ENCODE measurements at regions not wholly inside any gene's neighbourhood (a gene's known extent, or its start where the extent isn't known, plus 50 kb on each side); places are given as distances from the start of the nearest gene placed in this dataset.
A peak's percentile ranks its signal among the peaks of the same experiment; 100 is the strongest.

- 86% methylated on average over 2 of the region's 2 CpGs for WGBS (ENCODE audit: low lambda C conversion rate, missing lambda C conversion rate)
- no peak for DNase-seq (ENCODE audit: low spot score)
- Histone ChIP-seq H4K20me1 (ENCODE audit: insufficient read depth, poor library complexity, severe bottlenecking) (no peaks in the 10 kb centered on the region), H3K4me3 (no peak overlapping the region), H3K27me3 (no peaks in the 10 kb centered on the region), H3K9me3 (ENCODE audit: low read depth) (no peaks in the 10 kb centered on the region), H3K27ac (no peak overlapping the region), H3K36me3 (replicated peaks; ENCODE audit: insufficient read depth, low read depth) (no peaks in the 10 kb centered on the region), H2AFZ (no peak overlapping the region), H3K4me1 (ENCODE audit: insufficient read depth) (no peaks in the 10 kb centered on the region), H3K9me2 (replicated peaks; ENCODE audit: insufficient read depth) (no peaks in the 10 kb centered on the region), H3K79me2 (no peaks in the 10 kb centered on the region), H3K4me2 (no peak overlapping the region)
- TF ChIP-seq CTCF (IDR thresholded peaks at IDR 0.05; ENCODE audit: poor library complexity), result no peak
- TF ChIP-seq EZH2phosphoT487 (IDR thresholded peaks at IDR 0.05; ENCODE audit: low read depth, severe bottlenecking, unreplicated experiment), result no peak
- no peak for TF ChIP-seq EZH2 (IDR thresholded peaks at IDR 0.05; ENCODE audit: borderline replicate concordance)
Observed at GRCh38 chr20:39993742-39994141, 695.3 kb downstream of the MAFB start.

GRCh38 chr20:39990692-39991091, 698.3 kb downstream of the MAFB start:
- H3K79me2 ChIP-seq, result no peaks in the 10 kb centered on the region
- H3K9me2 ChIP-seq (replicated peaks; ENCODE audit: insufficient read depth), result no peaks in the 10 kb centered on the region
- TF ChIP-seq EZH2phosphoT487 (IDR thresholded peaks at IDR 0.05; ENCODE audit: low read depth, severe bottlenecking, unreplicated experiment) (no peak), EZH2 (IDR thresholded peaks at IDR 0.05; ENCODE audit: borderline replicate concordance) (no peak), CTCF (IDR thresholded peaks at IDR 0.05; ENCODE audit: poor library complexity) (no peak)
- H3K27ac ChIP-seq, result no peak overlapping the region
- no peak overlapping the region for H3K4me2 ChIP-seq
- no peaks in the 10 kb centered on the region for H3K36me3 ChIP-seq (replicated peaks; ENCODE audit: insufficient read depth, low read depth)
- no peak overlapping the region for H2AFZ ChIP-seq
- DNase-seq (ENCODE audit: low spot score), result no peak
- peaks cover 14% of the 10 kb centered on the region for H3K4me1 ChIP-seq (ENCODE audit: insufficient read depth)
- H3K4me3 ChIP-seq, result no peak overlapping the region
- H3K27me3 ChIP-seq, result no peaks in the 10 kb centered on the region
- H3K9me3 ChIP-seq (ENCODE audit: low read depth), result no peaks in the 10 kb centered on the region
- H4K20me1 ChIP-seq (ENCODE audit: insufficient read depth, poor library complexity, severe bottlenecking), result no peaks in the 10 kb centered on the region

- Histone ChIP-seq H3K36me3 (replicated peaks; ENCODE audit: insufficient read depth, low read depth) (no peaks in the 10 kb centered on the region), H3K4me1 (ENCODE audit: insufficient read depth) (peaks cover 19% of the 10 kb centered on the region), H3K79me2 (no peaks in the 10 kb centered on the region), H3K4me3 (no peak overlapping the region), H3K27ac (no peak overlapping the region), H2AFZ (no peak overlapping the region), H3K4me2 (no peak overlapping the region), H3K27me3 (no peaks in the 10 kb centered on the region), H3K9me3 (ENCODE audit: low read depth) (no peaks in the 10 kb centered on the region), H3K9me2 (replicated peaks; ENCODE audit: insufficient read depth) (no peaks in the 10 kb centered on the region), H4K20me1 (ENCODE audit: insufficient read depth, poor library complexity, severe bottlenecking) (no peaks in the 10 kb centered on the region)
- no peak for DNase-seq (ENCODE audit: low spot score)
- no peak for TF ChIP-seq EZH2 (IDR thresholded peaks at IDR 0.05; ENCODE audit: borderline replicate concordance)
- 11% methylated on average over 1 of the region's 1 CpG for WGBS (ENCODE audit: low lambda C conversion rate, missing lambda C conversion rate)
Observed at GRCh38 chr20:39988991-39989390, 700.0 kb downstream of the MAFB start.

GRCh38 chr20:39986173-39986904, 702.7 kb downstream of the MAFB start:
- Histone ChIP-seq H3K4me1 (ENCODE audit: insufficient read depth) (peaks cover 19% of the 10 kb centered on the region), H3K4me3 (no peak overlapping the region), H3K9me2 (replicated peaks; ENCODE audit: insufficient read depth) (no peaks in the 10 kb centered on the region), H2AFZ (peak overlapping the region; percentile 24), H3K27me3 (no peaks in the 10 kb centered on the region), H3K9me3 (ENCODE audit: low read depth) (no peaks in the 10 kb centered on the region), H4K20me1 (ENCODE audit: insufficient read depth, poor library complexity, severe bottlenecking) (no peaks in the 10 kb centered on the region), H3K27ac (peak overlapping the region; percentile 81), H3K36me3 (replicated peaks; ENCODE audit: insufficient read depth, low read depth) (no peaks in the 10 kb centered on the region), H3K79me2 (no peaks in the 10 kb centered on the region), H3K4me2 (peak overlapping the region; percentile 39)
- peak; percentile 67 for DNase-seq (ENCODE audit: low spot score)
- TF ChIP-seq CTCF (IDR thresholded peaks at IDR 0.05; ENCODE audit: poor library complexity) (no peak), EZH2phosphoT487 (IDR thresholded peaks at IDR 0.05; ENCODE audit: low read depth, severe bottlenecking, unreplicated experiment) (no peak), EZH2 (IDR thresholded peaks at IDR 0.05; ENCODE audit: borderline replicate concordance) (no peak)
- 18% methylated on average over 6 of the region's 6 CpGs for WGBS (ENCODE audit: low lambda C conversion rate, missing lambda C conversion rate)
